ENCODE measurements at regions not wholly inside any gene's neighbourhood (a gene's known extent, or its start where the extent isn't known, plus 50 kb on each side); places are given as distances from the start of the nearest gene placed in this dataset.

DNA sequence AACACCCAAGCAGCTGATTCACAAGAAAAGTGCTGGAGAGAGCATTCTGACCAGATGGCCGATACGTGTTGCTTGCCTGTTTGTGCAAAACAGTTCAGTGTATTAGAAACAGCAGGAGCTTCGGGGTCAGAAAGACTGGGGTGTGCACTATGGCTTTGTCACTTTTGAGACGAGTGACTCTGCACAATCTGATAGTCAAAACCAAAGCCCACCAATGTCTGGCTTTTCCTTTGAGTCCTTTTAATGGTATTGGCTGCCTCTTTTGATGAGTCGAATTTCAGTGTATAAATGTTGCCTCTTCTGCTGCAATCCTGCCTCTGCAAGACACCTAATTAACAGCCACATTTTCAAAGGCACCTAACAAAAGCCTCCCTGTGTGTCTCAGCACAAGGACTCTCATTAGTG lies 444.6 kb downstream of the AJAP1 start:
- POLR2A ChIA-PET = no interaction called here
- Mint-ChIP-seq H3K27ac (ENCODE audit: unreplicated experiment) (no peak overlapping the region), H3K4me1 (ENCODE audit: low read depth, unreplicated experiment) (no peaks in the 10 kb centered on the region)

DNA sequence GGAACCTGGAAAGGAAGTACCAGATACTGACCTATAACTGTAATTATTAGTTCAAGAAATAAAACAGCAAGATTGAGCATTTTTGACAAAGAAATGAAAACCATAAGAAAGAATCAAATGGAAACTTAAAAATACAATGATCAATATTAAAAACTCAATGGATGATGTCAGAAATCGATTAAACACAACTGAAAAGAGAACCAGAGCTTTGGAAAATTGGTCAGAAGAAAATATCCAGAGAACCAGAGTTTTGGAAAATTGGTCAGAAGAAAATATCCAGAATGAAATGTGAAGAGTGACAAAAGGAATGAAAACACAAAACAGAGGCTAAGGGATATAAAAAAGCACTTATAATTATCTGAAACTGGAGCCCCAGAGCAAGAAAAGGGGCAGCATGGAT lies 438.6 kb downstream of the AJAP1 start:
- H3K9me3 Mint-ChIP-seq (ENCODE audit: unreplicated experiment) = peaks cover 17% of the 10 kb centered on the region
- CTCF ChIA-PET = no interaction called here
- POLR2A ChIA-PET = no interaction called here
- intact Hi-C loops (cut with micrococcal nuclease; ENCODE audit: unreplicated experiment) = no loop called here
- DNase-seq = no peak
- no peaks in the 10 kb centered on the region for H3K4me1 Mint-ChIP-seq (ENCODE audit: low read depth, unreplicated experiment)
- H3K4me3 Mint-ChIP-seq (ENCODE audit: unreplicated experiment) = no peak overlapping the region
- H3K36me3 Mint-ChIP-seq (ENCODE audit: insufficient read depth, unreplicated experiment) = no peaks in the 10 kb centered on the region
- peaks cover 9% of the 10 kb centered on the region; the same call in 1 of the 2 replicates for H3K9me3 ChIP-seq
- TF ChIP-seq, protein P1, sequence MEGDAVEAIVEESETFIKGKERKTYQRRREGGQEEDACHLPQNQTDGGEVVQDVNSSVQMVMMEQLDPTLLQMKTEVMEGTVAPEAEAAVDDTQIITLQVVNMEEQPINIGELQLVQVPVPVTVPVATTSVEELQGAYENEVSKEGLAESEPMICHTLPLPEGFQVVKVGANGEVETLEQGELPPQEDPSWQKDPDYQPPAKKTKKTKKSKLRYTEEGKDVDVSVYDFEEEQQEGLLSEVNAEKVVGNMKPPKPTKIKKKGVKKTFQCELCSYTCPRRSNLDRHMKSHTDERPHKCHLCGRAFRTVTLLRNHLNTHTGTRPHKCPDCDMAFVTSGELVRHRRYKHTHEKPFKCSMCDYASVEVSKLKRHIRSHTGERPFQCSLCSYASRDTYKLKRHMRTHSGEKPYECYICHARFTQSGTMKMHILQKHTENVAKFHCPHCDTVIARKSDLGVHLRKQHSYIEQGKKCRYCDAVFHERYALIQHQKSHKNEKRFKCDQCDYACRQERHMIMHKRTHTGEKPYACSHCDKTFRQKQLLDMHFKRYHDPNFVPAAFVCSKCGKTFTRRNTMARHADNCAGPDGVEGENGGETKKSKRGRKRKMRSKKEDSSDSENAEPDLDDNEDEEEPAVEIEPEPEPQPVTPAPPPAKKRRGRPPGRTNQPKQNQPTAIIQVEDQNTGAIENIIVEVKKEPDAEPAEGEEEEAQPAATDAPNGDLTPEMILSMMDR (IDR thresholded peaks at IDR 0.05; ENCODE audit: insufficient read depth in 1 of 2, low read depth in 1 of 2, low read length in 1 of 2, severe bottlenecking in 1 of 2, unreplicated experiment in 1 of 2) = no peak
- no peaks in the 10 kb centered on the region for H3K27me3 Mint-ChIP-seq (ENCODE audit: insufficient read depth, unreplicated experiment)
- H3K27me3 ChIP-seq (replicated peaks; ENCODE audit: control insufficient read depth, insufficient read depth, low read length) = no peaks in the 10 kb centered on the region
- no peaks in the 10 kb centered on the region for H3K4me1 ChIP-seq
- H3K4me3 ChIP-seq (ENCODE audit: low read depth, low read length) = no peak overlapping the region
- no TSS peak for BruUV-seq (replicated peaks)
- no peaks in the 10 kb centered on the region for H3K36me3 ChIP-seq (ENCODE audit: control insufficient read depth, insufficient read depth, low read length)
- no peak overlapping the region for H3K27ac Mint-ChIP-seq (ENCODE audit: unreplicated experiment)

More for the DNA sequence above, 444.6 kb downstream of the AJAP1 start:
- Mint-ChIP-seq H3K9me3 (ENCODE audit: unreplicated experiment) (peaks cover 3% of the 10 kb centered on the region), H3K36me3 (ENCODE audit: insufficient read depth, unreplicated experiment) (no peaks in the 10 kb centered on the region), H3K4me3 (ENCODE audit: unreplicated experiment) (no peak overlapping the region), H3K27me3 (ENCODE audit: insufficient read depth, unreplicated experiment) (no peaks in the 10 kb centered on the region)
- CTCF ChIA-PET = no interaction called here
- TF ChIP-seq, protein P1 (IDR thresholded peaks at IDR 0.05; ENCODE audit: insufficient read depth in 1 of 2, low read depth in 1 of 2, low read length in 1 of 2, severe bottlenecking in 1 of 2, unreplicated experiment in 1 of 2) = no peak
- Histone ChIP-seq H3K4me1 (no peaks in the 10 kb centered on the region), H3K36me3 (ENCODE audit: control insufficient read depth, insufficient read depth, low read length) (no peaks in the 10 kb centered on the region), H3K27me3 (replicated peaks; ENCODE audit: control insufficient read depth, insufficient read depth, low read length) (no peaks in the 10 kb centered on the region), H3K9me3 (0 out of 2 replicates have a peak, but pooled peaks cover 2% of the 10 kb centered on the region), H3K4me3 (ENCODE audit: low read depth, low read length) (no peak overlapping the region)
- BruUV-seq (replicated peaks) = no TSS peak
- no peak for DNase-seq
- intact Hi-C loops (cut with micrococcal nuclease; ENCODE audit: unreplicated experiment) = no loop called here

DNA sequence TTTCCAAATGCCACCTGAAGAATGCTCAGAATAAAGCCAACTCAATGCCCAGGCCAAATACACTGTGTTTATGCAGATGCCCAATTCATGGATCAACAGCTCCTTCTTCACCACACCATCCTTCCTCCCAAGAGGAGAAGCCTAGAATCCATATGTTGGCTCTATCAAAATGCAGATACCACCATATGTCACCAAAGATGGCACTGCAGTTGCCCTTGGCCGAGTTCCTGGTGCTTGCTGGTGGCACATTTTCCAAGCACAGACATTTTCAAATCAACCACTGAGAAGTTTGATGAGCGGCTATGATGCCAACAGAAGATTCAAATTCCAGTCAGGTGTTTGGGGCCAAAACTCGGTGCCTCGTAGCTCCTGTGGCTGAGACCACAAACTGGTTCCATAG lies 430.3 kb downstream of the AJAP1 start:
- Histone ChIP-seq H3K4me1 (no peaks in the 10 kb centered on the region), H3K36me3 (ENCODE audit: control insufficient read depth, insufficient read depth, low read length) (no peaks in the 10 kb centered on the region), H3K4me3 (ENCODE audit: low read depth, low read length) (no peak overlapping the region), H3K27me3 (replicated peaks; ENCODE audit: control insufficient read depth, insufficient read depth, low read length) (no peaks in the 10 kb centered on the region), H3K9me3 (no peaks in the 10 kb centered on the region)
- Mint-ChIP-seq H3K27me3 (ENCODE audit: insufficient read depth, unreplicated experiment) (peaks cover 2% of the 10 kb centered on the region), H3K4me3 (ENCODE audit: unreplicated experiment) (no peak overlapping the region), H3K36me3 (ENCODE audit: insufficient read depth, unreplicated experiment) (no peaks in the 10 kb centered on the region), H3K9me3 (ENCODE audit: unreplicated experiment) (peaks cover 10% of the 10 kb centered on the region), H3K27ac (ENCODE audit: unreplicated experiment) (no peak overlapping the region), H3K4me1 (ENCODE audit: low read depth, unreplicated experiment) (no peaks in the 10 kb centered on the region)
- DNase-seq = no peak
- TF ChIP-seq, protein P1 (IDR thresholded peaks at IDR 0.05; ENCODE audit: insufficient read depth in 1 of 2, low read depth in 1 of 2, low read length in 1 of 2, severe bottlenecking in 1 of 2, unreplicated experiment in 1 of 2) = no peak
- ChIA-PET CTCF (no interaction called here), POLR2A (no interaction called here)
- BruUV-seq (replicated peaks) = no TSS peak
- intact Hi-C loops (cut with micrococcal nuclease; ENCODE audit: unreplicated experiment) = no loop called here

All from Caco-2 (cell line).